ENCODE measurements at regions not wholly inside any gene's neighbourhood (a gene's known extent, or its start where the extent isn't known, plus 50 kb on each side); places are given as distances from the start of the nearest gene placed in this dataset.

- DNase-seq (ENCODE audit: low read depth) = no peak
- no peak for TF ChIP-seq CTCF (IDR thresholded peaks at IDR 0.05; ENCODE audit: low read length, missing control alignments)
- H3K4me3 ChIP-seq (replicated peaks; ENCODE audit: low read depth, low read length) = no peak overlapping the region
Observed at GRCh38 chr7:42440951-42441350, 203.9 kb upstream of the GLI3 start.

- DNase-seq (ENCODE audit: low read depth) = no peak
- H3K4me3 ChIP-seq (replicated peaks; ENCODE audit: low read depth, low read length) = no peak overlapping the region
- no peak for TF ChIP-seq CTCF (IDR thresholded peaks at IDR 0.05; ENCODE audit: low read length, missing control alignments)
Observed at GRCh38 chr7:42432644-42433043, 195.6 kb upstream of the GLI3 start.

GRCh38 chr7:42431873-42432272 is 194.9 kb upstream of the GLI3 start:
- no peak overlapping the region for H3K4me3 ChIP-seq (replicated peaks; ENCODE audit: low read depth, low read length)
- no peak for TF ChIP-seq CTCF (IDR thresholded peaks at IDR 0.05; ENCODE audit: low read length, missing control alignments)
- no peak for DNase-seq (ENCODE audit: low read depth)

GRCh38 chr7:42429339-42429738 is 192.3 kb upstream of the GLI3 start:
- H3K4me3 ChIP-seq (replicated peaks; ENCODE audit: low read depth, low read length) = no peak overlapping the region
- no peak for TF ChIP-seq CTCF (IDR thresholded peaks at IDR 0.05; ENCODE audit: low read length, missing control alignments)
- no peak for DNase-seq (ENCODE audit: low read depth)

- H3K4me3 ChIP-seq (replicated peaks; ENCODE audit: low read depth, low read length) = no peak overlapping the region
- no peak for TF ChIP-seq CTCF (IDR thresholded peaks at IDR 0.05; ENCODE audit: low read length, missing control alignments)
- peak; percentile 86 for DNase-seq (ENCODE audit: low read depth)
Observed at GRCh38 chr7:42426163-42426562, 189.2 kb upstream of the GLI3 start.

- no peak overlapping the region for H3K4me3 ChIP-seq (replicated peaks; ENCODE audit: low read depth, low read length)
- DNase-seq (ENCODE audit: low read depth) = peak; percentile 23
- TF ChIP-seq CTCF (IDR thresholded peaks at IDR 0.05; ENCODE audit: low read length, missing control alignments) = no peak
Observed at GRCh38 chr7:42414941-42415505, 178.0 kb upstream of the GLI3 start.

GRCh38 chr7:42414028-42414427 is 177.0 kb upstream of the GLI3 start:
- no peak for TF ChIP-seq CTCF (IDR thresholded peaks at IDR 0.05; ENCODE audit: low read length, missing control alignments)
- H3K4me3 ChIP-seq (replicated peaks; ENCODE audit: low read depth, low read length) = no peak overlapping the region
- no peak for DNase-seq (ENCODE audit: low read depth)

Data from fibroblast of pulmonary artery (primary cell).